Activated T-cell treated with anti-CD3 and anti-CD28 coated beads, Interleukin-2, amount 50 U/mL, for 24 hours (primary cell): ENCODE measurements at regions not wholly inside any gene's neighbourhood (a gene's known extent, or its start where the extent isn't known, plus 50 kb on each side); places are given as distances from the start of the nearest gene placed in this dataset.

ENCODE experiments used
- DNase-seq: peaks from one replicate; pipeline ENCODE4 v3.0.0-alpha.2; 2020
- H3K27ac Mint-ChIP-seq: 2 replicates; pipeline ENCODE4 v1.8.0; 2020; ENCODE audit warnings: mild to moderate bottlenecking, mixed read lengths
- H3K27me3 Mint-ChIP-seq: 2 replicates; pipeline ENCODE4 v1.8.0; 2020; ENCODE audit warnings: mixed read lengths
- H3K36me3 Mint-ChIP-seq: 2 replicates; pipeline ENCODE4 v1.8.0; 2020; ENCODE audit warnings: low read depth, mixed read lengths
- H3K4me1 Mint-ChIP-seq: 2 replicates; pipeline ENCODE4 v1.8.0; 2020; ENCODE audit warnings: low read depth, mixed read lengths
- H3K4me3 Mint-ChIP-seq: 2 replicates; pipeline ENCODE4 v1.8.0; 2020; ENCODE audit warnings: mild to moderate bottlenecking, moderate library complexity, mixed read lengths
- H3K9me3 Mint-ChIP-seq: 2 replicates; pipeline ENCODE4 v1.8.0; 2020; ENCODE audit warnings: mixed read lengths

- Mint-ChIP-seq H3K27ac (no peak overlapping the region), H3K9me3 (no peaks in the 10 kb centered on the region)
Measured at GRCh38 chr1:37118790-37119189, 84.5 kb upstream of the GRIK3 start.

GRCh38 chr1:37120279-37120678 lies 86.0 kb upstream of the GRIK3 start:
- Mint-ChIP-seq H3K36me3 (no peaks in the 10 kb centered on the region), H3K4me3 (no peak overlapping the region), H3K27ac (no peak overlapping the region), H3K4me1 (no peaks in the 10 kb centered on the region), H3K9me3 (no peaks in the 10 kb centered on the region), H3K27me3 (peaks cover 20% of the 10 kb centered on the region)
- DNase-seq: no peak

More at GRCh38 chr1:37118790-37119189, 84.5 kb upstream of the GRIK3 start:
- no peak for DNase-seq
- H3K27me3 Mint-ChIP-seq: peaks cover 20% of the 10 kb centered on the region
- no peak overlapping the region for H3K4me3 Mint-ChIP-seq
- no peaks in the 10 kb centered on the region for H3K36me3 Mint-ChIP-seq
- H3K4me1 Mint-ChIP-seq: no peaks in the 10 kb centered on the region

- peaks cover 14% of the 10 kb centered on the region for H3K27me3 Mint-ChIP-seq
- no peak overlapping the region for H3K4me3 Mint-ChIP-seq
- H3K36me3 Mint-ChIP-seq: no peaks in the 10 kb centered on the region
- no peaks in the 10 kb centered on the region for H3K4me1 Mint-ChIP-seq
- DNase-seq: no peak
- H3K27ac Mint-ChIP-seq: no peak overlapping the region
- no peaks in the 10 kb centered on the region for H3K9me3 Mint-ChIP-seq
Measured at GRCh38 chr1:37123276-37124115, 89.2 kb upstream of the GRIK3 start.

GRCh38 chr1:37124501-37124900 lies 90.2 kb upstream of the GRIK3 start:
- H3K27ac Mint-ChIP-seq: no peak overlapping the region
- H3K4me3 Mint-ChIP-seq: no peak overlapping the region
- peaks cover 5% of the 10 kb centered on the region for H3K27me3 Mint-ChIP-seq
- H3K9me3 Mint-ChIP-seq: no peaks in the 10 kb centered on the region
- no peak for DNase-seq
- no peaks in the 10 kb centered on the region for H3K36me3 Mint-ChIP-seq
- no peaks in the 10 kb centered on the region for H3K4me1 Mint-ChIP-seq

- no peak overlapping the region for H3K4me3 Mint-ChIP-seq
- H3K9me3 Mint-ChIP-seq: no peaks in the 10 kb centered on the region
- no peak for DNase-seq
- H3K27ac Mint-ChIP-seq: no peak overlapping the region
- H3K36me3 Mint-ChIP-seq: no peaks in the 10 kb centered on the region
- H3K27me3 Mint-ChIP-seq: peaks cover 4% of the 10 kb centered on the region
- H3K4me1 Mint-ChIP-seq: no peaks in the 10 kb centered on the region
Measured at GRCh38 chr1:37125295-37125694, 91.0 kb upstream of the GRIK3 start.

- Mint-ChIP-seq H3K36me3 (no peaks in the 10 kb centered on the region), H3K9me3 (no peaks in the 10 kb centered on the region), H3K4me3 (no peak overlapping the region), H3K27ac (no peak overlapping the region), H3K4me1 (no peaks in the 10 kb centered on the region), H3K27me3 (peaks cover 4% of the 10 kb centered on the region)
- no peak for DNase-seq
Measured at GRCh38 chr1:37127254-37127748, 93.0 kb upstream of the GRIK3 start.

- Mint-ChIP-seq H3K4me1 (no peaks in the 10 kb centered on the region), H3K27ac (no peak overlapping the region), H3K9me3 (no peaks in the 10 kb centered on the region), H3K36me3 (no peaks in the 10 kb centered on the region), H3K4me3 (no peak overlapping the region), H3K27me3 (peaks cover 4% of the 10 kb centered on the region)
- no peak for DNase-seq
Measured at GRCh38 chr1:37128091-37128490, 93.8 kb upstream of the GRIK3 start.

- no peak for DNase-seq
- H3K27ac Mint-ChIP-seq: no peak overlapping the region
- H3K27me3 Mint-ChIP-seq: peaks cover 11% of the 10 kb centered on the region
- H3K4me3 Mint-ChIP-seq: no peak overlapping the region
- no peaks in the 10 kb centered on the region for H3K4me1 Mint-ChIP-seq
- H3K36me3 Mint-ChIP-seq: no peaks in the 10 kb centered on the region
- no peaks in the 10 kb centered on the region for H3K9me3 Mint-ChIP-seq
Measured at GRCh38 chr1:37130221-37130948, 96.1 kb upstream of the GRIK3 start.

GRCh38 chr1:37131281-37131680 lies 97.0 kb upstream of the GRIK3 start:
- no peaks in the 10 kb centered on the region for H3K36me3 Mint-ChIP-seq
- no peak for DNase-seq
- no peaks in the 10 kb centered on the region for H3K9me3 Mint-ChIP-seq
- no peak overlapping the region for H3K4me3 Mint-ChIP-seq
- H3K4me1 Mint-ChIP-seq: no peaks in the 10 kb centered on the region
- H3K27me3 Mint-ChIP-seq: peaks cover 20% of the 10 kb centered on the region
- no peak overlapping the region for H3K27ac Mint-ChIP-seq

GRCh38 chr1:37133276-37134145 lies 99.2 kb upstream of the GRIK3 start:
- Mint-ChIP-seq H3K27ac (no peak overlapping the region), H3K4me3 (no peak overlapping the region), H3K36me3 (no peaks in the 10 kb centered on the region), H3K4me1 (no peaks in the 10 kb centered on the region), H3K27me3 (peaks cover 23% of the 10 kb centered on the region), H3K9me3 (no peaks in the 10 kb centered on the region)
- DNase-seq: no peak

- Mint-ChIP-seq H3K4me1 (no peaks in the 10 kb centered on the region), H3K27ac (no peak overlapping the region), H3K4me3 (no peak overlapping the region), H3K9me3 (no peaks in the 10 kb centered on the region), H3K36me3 (no peaks in the 10 kb centered on the region), H3K27me3 (peaks cover 24% of the 10 kb centered on the region)
- no peak for DNase-seq
Measured at GRCh38 chr1:37134599-37134998, 100.3 kb upstream of the GRIK3 start.

GRCh38 chr1:37135032-37135431 lies 100.7 kb upstream of the GRIK3 start:
- Mint-ChIP-seq H3K27me3 (peaks cover 24% of the 10 kb centered on the region), H3K36me3 (no peaks in the 10 kb centered on the region), H3K4me1 (no peaks in the 10 kb centered on the region), H3K4me3 (no peak overlapping the region), H3K27ac (no peak overlapping the region), H3K9me3 (no peaks in the 10 kb centered on the region)
- DNase-seq: no peak

- H3K27me3 Mint-ChIP-seq: peaks cover 28% of the 10 kb centered on the region
- H3K4me3 Mint-ChIP-seq: no peak overlapping the region
- no peaks in the 10 kb centered on the region for H3K36me3 Mint-ChIP-seq
- H3K4me1 Mint-ChIP-seq: no peaks in the 10 kb centered on the region
- H3K27ac Mint-ChIP-seq: no peak overlapping the region
- no peaks in the 10 kb centered on the region for H3K9me3 Mint-ChIP-seq
- no peak for DNase-seq
Measured at GRCh38 chr1:37137014-37137413, 102.7 kb upstream of the GRIK3 start.

- H3K9me3 Mint-ChIP-seq: no peaks in the 10 kb centered on the region
Measured at GRCh38 chr1:37137601-37138000, 103.3 kb upstream of the GRIK3 start.

More at GRCh38 chr1:37137601-37138000, 103.3 kb upstream of the GRIK3 start:
- peaks cover 28% of the 10 kb centered on the region for H3K27me3 Mint-ChIP-seq
- no peaks in the 10 kb centered on the region for H3K4me1 Mint-ChIP-seq
- no peaks in the 10 kb centered on the region for H3K36me3 Mint-ChIP-seq
- no peak overlapping the region for H3K4me3 Mint-ChIP-seq
- no peak for DNase-seq
- no peak overlapping the region for H3K27ac Mint-ChIP-seq
